Coronary artery (tissue), 2 donors: ENCODE measurements at regions not wholly inside any gene's neighbourhood (a gene's known extent, or its start where the extent isn't known, plus 50 kb on each side); places are given as distances from the start of the nearest gene placed in this dataset.

Source experiments
- DNase-seq: peaks from one replicate; pipeline ENCODE4 v3.0.0-alpha.2; 2017; ENCODE audit warnings: low spot score
- H3K27ac ChIP-seq, 2 donors: fragments of 200-600 bp; sonication (generic); one replicate each; pipeline ENCODE4 v1.5.1; 2016 to 2019
- H3K4me3 ChIP-seq: fragments of 200-600 bp; sonication (generic); 2 replicates; pipeline ENCODE4 v1.5.1; 2016; ENCODE audit warnings: mild to moderate bottlenecking, moderate library complexity
- CTCF ChIP-seq: fragments of 200-600 bp; sonication (generic); IDR thresholded peaks from one replicate; pipeline ENCODE4 v1.5.1; 2019; ENCODE audit warnings: antibody characterized with exemption

- TF ChIP-seq CTCF = no peak
- H3K27ac ChIP-seq = no peak overlapping the region
- no peak for DNase-seq
These were observed 316.2 kb upstream of the THSD7B start for GRCh38 chr2:136448986-136449780.

DNA sequence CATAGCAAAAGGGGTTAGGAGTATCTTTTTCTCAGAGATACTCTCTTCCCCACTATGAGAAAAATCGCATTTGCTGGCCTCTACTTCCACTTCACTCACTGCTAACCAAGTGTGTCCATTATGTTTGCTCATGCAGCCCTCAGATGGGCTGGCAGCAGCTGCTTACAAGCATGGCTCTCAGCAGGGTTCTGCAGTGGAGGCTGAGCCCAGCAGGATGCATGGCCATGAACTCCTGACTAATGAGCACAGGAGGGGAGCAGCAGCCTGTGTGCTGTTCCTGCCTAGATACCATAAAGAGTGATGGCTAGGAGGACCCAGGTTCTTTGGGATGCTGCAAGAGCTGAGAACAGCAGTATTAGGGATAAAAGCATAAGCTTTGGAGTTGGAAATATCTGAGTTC, 316.9 kb upstream of the THSD7B start:
- Histone ChIP-seq H3K27ac (no peak overlapping the region), H3K4me3 (no peak overlapping the region)
- no peak for DNase-seq
- TF ChIP-seq CTCF = no peak

More at GRCh38 chr2:136448986-136449780, 316.2 kb upstream of the THSD7B start:
- H3K4me3 ChIP-seq = no peak overlapping the region

- DNase-seq = no peak
- no peak for TF ChIP-seq CTCF
- Histone ChIP-seq H3K27ac (no peak overlapping the region), H3K4me3 (no peak overlapping the region)
These were observed 321.0 kb upstream of the THSD7B start for GRCh38 chr2:136444323-136444722.

- no peak for DNase-seq
These were observed 321.7 kb upstream of the THSD7B start for GRCh38 chr2:136443661-136444060.

DNA sequence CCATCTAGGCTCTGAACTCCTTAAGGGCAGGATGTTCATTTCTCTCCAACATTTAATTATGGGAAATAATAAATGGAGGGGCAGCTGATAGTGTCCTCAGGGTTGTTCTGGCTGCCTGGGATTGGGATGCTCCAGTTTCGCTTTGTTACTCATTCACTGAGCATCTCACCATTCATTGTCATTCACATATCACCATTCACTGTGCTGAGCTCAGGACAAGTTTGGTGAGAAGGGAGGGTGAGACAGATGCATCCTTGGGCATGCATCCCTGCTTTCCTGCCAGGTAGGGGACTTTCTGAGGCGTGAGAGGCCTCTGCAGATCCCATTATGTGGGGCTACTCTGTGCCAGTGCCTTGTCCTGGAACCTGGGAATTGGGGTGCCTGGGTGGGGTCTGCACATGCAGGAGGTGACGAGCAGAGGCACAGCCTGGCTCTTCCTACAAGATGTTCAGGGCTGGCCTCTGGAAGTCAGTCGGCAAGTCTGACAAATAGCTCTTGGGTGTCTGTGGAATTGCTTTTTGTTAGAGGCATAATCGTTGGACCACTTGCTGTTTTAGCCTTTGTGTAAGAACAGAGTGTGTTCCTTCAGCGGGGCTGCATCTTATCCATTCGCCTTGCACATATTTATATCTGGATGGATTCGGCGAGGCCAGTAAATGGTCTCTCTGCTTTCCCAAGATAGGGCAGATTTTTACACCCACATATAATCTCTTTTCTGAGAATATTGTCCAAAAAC, 323.2 kb upstream of the THSD7B start:
- no peak overlapping the region for H3K27ac ChIP-seq
- no peak for TF ChIP-seq CTCF
- no peak for DNase-seq
- no peak overlapping the region for H3K4me3 ChIP-seq

More at GRCh38 chr2:136443661-136444060, 321.7 kb upstream of the THSD7B start:
- TF ChIP-seq CTCF = no peak
- H3K4me3 ChIP-seq = no peak overlapping the region
- H3K27ac ChIP-seq = no peak overlapping the region

GRCh38 chr2:136439064-136439676, 321.2 kb upstream of the CXCR4 start:
- Histone ChIP-seq H3K27ac (no peak overlapping the region), H3K4me3 (no peak overlapping the region)
- no peak for DNase-seq
- no peak for TF ChIP-seq CTCF
